Amniotic epithelial cell (primary cell): ENCODE measurements at regions not wholly inside any gene's neighbourhood (a gene's known extent, or its start where the extent isn't known, plus 50 kb on each side); places are given as distances from the start of the nearest gene placed in this dataset.

Experiments
- DNase-seq: peaks from one replicate; pipeline ENCODE4 v3.0.0-alpha.2; 2010; ENCODE audit warnings: low read depth

DNA sequence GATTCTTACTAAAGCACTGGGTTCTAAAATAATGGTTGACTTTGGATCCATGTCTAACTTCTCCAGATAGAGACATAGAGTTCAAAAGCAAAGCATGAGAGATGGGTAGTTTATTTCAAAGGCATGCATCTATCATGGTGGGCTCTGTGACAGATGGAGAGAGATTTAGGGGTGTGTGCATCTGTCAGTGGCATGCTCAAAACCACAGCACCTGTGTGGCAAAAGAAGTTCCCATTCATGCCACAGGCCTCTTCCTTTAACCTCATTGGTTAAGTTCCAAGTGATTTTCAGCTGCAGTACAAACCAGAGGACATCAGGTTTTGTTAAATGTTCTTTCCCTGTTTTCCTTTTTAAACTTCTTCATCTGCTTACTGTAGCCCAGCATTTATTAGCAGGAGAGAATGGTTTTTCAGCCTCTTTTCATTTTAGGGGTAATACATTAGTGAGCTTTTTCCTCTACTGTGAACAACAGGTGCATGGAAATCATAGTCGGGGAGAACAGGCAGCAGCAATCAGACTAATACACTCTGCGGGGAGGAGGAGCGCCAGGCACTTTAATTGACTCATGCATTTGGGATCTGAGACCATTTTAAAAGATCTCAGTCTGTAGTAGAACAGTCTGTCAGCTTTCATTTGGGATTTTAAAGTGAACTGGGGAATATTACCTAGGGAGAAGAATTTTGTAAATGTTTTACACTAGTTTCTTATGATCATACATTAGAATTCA is 52.4 kb upstream of the UPP2 start:
- DNase-seq, result no peak

- no peak for DNase-seq
These were observed 53.3 kb upstream of the UPP2 start for GRCh38 chr2:158048327-158048726.

GRCh38 chr2:158047156-158047611 is 54.5 kb upstream of the UPP2 start:
- no peak for DNase-seq

GRCh38 chr2:158046121-158046880 is 55.4 kb upstream of the UPP2 start:
- no peak for DNase-seq

DNA sequence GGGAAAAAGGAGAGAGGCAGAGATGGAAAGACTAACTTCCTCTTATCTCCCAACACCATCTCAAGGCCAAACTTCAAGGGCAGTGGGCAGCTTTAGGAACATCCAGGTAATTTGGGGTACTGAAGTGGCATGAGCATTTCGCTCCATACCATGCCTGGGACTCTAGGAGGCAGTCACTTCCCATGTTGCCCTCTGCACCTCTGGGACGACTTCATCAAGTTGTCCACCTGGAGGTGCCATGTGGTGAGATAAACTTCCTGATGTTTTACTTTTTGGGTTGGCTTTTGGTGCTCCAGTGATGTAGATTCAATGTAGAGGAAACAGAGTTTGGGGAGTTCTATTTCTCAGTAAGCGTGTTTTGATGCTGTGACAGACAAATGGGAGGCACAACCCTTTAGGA is 56.3 kb upstream of the UPP2 start:
- DNase-seq, result no peak

- no peak for DNase-seq
These were observed 58.3 kb upstream of the UPP2 start for GRCh38 chr2:158043181-158043948.

DNA sequence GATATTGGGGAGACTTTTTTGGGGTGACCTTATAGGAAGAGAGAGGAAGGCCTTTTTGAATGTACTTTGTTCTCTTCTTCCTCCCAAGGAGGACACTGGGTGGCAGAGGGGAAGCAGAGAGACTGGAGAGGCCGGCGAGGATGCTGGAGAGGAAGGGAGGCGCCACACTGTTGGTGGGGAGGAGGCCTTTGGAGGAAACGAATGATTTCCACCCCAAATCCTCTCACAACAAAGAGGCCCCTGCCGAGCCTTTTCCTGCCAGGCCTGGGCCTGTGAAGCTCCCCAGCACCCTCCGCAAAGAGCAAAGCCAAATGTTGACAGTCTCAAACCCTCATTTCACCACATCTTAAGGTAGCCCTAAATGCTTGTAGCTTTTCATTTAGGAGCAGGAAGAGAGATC is 59.0 kb upstream of the UPP2 start:
- DNase-seq, result no peak

DNA sequence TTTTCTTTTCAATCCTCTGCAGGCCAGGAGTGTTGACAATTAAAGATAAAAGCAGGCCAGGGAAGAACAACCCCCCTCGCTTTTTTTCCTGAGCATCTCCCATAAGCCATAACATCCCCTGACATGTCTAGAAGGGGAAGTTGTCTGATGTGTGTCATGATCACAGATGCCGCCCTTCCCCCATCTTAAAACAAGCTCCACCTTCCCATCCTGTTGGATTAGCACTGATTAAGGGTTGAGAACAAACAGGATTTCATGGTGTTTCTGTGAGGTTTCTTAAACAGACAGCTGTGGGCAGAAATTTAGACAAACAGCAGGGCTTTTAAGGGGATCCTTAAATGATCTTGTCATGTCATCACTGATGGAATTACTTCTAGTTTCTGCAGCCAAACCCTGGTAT is 59.4 kb upstream of the UPP2 start:
- no peak for DNase-seq

GRCh38 chr2:158041400-158041799 is 60.3 kb upstream of the UPP2 start:
- no peak for DNase-seq

- no peak for DNase-seq
These were observed 62.8 kb upstream of the UPP2 start for GRCh38 chr2:158038901-158039300.

- DNase-seq, result peak; percentile 66
These were observed 67.3 kb upstream of the UPP2 start for GRCh38 chr2:158034198-158034866.

GRCh38 chr2:158031371-158031770 is 70.3 kb upstream of the UPP2 start:
- DNase-seq, result no peak

DNA sequence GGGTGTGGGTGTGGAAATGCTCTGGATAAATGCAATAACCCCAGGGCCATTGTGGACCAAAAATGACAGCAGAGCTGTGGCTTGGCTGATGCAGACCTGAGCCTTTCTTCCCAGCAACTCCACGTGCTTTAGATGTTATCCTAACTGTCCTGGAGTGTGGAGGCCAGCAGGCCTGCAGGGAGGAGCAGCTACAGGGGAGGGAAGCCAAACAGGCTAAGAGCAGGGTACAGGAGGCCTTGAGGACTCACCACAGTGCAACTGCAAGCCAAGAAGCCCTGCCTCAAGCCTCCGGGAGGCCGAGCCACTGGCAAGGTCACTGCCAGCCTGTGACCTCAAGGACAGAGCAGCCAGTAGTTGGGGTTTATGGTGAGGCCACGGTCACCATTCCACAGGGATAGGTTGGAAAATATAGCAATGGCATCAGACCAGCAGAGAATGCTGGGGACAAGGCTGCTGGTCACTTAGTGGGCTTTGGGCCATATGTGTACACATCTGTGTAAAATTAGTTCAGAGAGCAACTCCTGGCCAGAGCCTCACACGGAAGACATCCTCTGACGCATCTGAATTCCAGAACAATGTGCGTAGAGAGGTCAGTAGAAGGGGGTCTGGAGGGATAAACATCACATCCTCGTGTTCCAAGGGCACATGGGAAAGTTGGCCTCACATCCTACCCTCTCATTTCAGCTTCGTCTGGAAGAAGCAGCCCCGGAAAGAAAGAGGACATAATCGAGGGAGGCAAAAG is 76.2 kb upstream of the UPP2 start:
- DNase-seq, result peak; percentile 6

DNA sequence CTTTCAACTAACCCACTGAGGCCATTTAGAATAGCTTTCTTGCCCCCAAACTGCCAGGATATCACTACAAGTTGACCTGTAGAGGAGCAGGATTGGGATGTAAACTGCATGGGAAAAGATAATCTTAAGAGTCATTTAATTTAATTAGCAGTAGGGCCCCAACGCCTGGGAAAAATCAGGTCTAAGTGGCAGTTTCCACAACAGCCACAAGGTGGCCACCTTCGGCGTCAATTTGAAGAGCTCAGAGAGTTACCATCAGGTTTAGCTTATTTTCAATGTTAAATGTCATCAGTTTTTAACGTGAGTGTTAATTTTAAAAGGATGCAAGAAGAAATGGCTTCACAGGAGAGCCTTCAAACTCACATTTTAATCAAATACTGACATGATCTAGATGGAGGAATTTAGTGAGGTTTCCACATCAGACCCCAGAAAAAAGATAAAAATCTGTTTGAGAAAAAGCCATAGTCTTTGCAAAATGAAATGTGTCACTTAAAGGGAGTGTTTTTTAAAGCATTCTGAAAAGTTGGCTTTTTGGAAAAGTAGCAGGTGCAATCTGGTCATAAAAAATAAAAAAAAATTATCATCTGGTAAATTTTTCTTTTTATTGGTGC is 77.3 kb upstream of the UPP2 start:
- DNase-seq, result peak; percentile 18

GRCh38 chr2:158022888-158023287 is 78.8 kb upstream of the UPP2 start:
- no peak for DNase-seq

- DNase-seq, result no peak
These were observed 80.5 kb upstream of the UPP2 start for GRCh38 chr2:158021226-158021625.

DNA sequence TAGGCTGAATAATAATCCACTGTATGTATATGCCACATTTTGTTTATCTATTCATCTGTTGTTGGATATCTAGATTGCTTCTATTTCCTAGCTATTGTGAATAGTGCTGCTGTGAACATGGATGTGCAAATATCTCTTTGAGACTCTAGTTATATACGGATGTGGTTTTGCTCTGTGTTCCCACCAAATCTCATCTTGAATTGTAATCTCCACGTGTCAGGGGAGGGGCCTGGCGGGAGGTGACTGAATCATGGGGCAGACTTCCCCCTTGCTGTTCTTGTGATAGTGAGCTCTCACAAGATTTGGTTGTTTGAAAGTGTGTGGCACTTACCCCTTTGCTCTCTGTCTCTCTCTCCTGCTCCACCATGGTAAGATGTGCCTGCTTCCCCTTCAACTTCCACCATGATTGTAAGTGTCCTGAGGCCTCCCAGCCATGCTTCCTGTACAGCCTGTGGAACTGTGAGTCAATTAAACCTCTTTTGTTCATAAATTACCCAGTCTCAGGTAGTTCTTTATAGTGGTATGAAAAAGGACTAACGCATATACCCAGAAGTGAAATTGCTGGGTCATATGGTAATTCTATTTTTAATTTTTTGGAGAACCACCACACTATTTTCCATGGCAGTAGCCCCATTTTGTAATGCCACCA is 86.1 kb upstream of the UPP2 start:
- DNase-seq, result no peak

DNA sequence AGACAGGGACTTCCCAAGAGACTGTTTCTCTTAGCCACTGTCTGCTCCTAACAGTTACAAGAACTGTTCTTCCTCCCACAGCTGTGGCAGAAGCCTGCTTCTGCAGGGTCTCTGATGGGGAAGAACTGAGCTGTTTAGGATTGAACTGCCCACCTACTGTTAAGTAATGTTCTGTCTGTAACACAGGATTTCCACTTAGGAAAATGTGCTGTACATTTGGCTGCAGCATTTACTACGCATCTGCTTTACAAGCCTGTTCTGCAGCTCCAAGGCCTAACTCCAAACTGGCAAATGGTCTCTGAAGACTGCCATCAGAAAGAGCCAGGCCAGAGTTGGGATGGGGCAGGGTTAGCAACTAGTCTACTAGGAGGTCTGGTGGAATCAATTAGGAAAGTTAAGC is 87.8 kb upstream of the UPP2 start:
- no peak for DNase-seq

GRCh38 chr2:158011055-158011771 is 90.5 kb upstream of the UPP2 start:
- no peak for DNase-seq

DNA sequence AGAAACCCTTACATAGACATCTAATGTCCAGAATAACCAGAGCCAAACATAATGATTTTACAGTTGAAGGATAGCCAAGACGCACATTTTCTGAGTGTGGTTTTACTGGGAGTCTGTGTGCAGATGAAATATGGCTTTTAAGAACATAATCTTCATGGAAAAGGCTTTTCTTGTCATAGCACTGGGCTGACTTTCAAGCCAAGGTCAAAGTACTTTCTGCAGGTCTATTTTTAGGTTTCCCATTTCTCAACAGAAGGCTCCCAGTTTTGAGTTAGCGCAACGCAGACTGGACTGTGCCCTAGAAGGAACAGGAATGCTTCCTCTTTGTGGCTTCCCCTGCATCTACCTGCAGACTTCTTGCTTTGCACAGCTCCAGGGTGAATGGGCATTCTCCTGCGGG is 92.3 kb upstream of the UPP2 start:
- peak; percentile 79 for DNase-seq
